ENCODE measurements at regions not wholly inside any gene's neighbourhood (a gene's known extent, or its start where the extent isn't known, plus 50 kb on each side); places are given as distances from the start of the nearest gene placed in this dataset.

DNA sequence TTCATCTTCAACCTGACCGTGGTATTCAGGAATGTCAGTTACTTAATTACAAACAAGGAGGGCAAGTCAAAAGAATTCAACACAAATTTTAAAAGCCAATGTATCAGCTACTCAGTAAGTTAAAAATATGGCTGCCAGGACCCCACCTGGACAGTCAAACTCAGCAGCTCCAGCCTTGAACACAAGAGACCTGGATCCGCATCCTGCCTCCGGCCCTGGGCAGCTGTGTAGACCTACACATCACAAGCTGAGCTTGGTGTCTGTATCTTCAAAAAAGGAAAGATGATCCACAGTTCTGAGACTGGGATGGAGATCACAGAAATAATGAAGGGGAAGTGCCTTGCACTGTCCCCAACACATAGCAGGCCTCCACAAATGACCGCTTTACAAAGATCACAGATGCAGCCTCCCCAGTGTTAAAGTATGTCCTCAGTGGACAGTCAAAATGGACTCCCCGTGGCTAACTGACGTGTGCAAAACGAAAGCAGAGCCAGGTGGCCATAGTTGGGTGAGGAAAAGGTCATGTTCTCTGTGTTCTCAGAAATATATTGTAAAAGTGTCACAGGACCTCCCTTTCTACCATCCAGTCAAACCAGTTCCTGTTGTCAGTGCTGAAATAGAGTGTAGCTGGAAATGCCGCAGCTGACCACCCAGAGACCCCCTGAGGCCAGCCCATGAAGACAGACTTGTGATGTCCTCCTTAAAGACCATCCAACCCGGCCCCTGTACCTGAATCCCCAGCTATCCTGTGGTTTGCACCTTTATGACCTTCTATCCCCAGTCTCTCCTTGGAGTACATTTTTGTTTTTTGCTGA, 168.5 kb upstream of the NSMCE3 start:
- Mint-ChIP-seq H3K36me3 (no peaks in the 10 kb centered on the region), H3K27ac (no peak overlapping the region), H3K4me1 (no peaks in the 10 kb centered on the region), H3K27me3 (peaks cover 3 to 20% of the 10 kb centered on the region in 2 donors), H3K4me3 (no peak overlapping the region), H3K9me3 (peaks cover 4% of the 10 kb centered on the region in 2 donors)
- DNase-seq (no peak), ATAC-seq (replicated peaks) (no peak)

GRCh38 chr15:29435811-29436210, 166.2 kb upstream of the NSMCE3 start:
- Mint-ChIP-seq H3K36me3 (no peaks in the 10 kb centered on the region), H3K4me1 (no peaks in the 10 kb centered on the region), H3K27ac (no peak overlapping the region), H3K9me3 (peaks cover 3 to 4% of the 10 kb centered on the region in 2 donors), H3K27me3 (peaks cover 7 to 25% of the 10 kb centered on the region in 2 donors), H3K4me3 (no peak overlapping the region)
- DNase-seq = no peak
- no peak for ATAC-seq (replicated peaks)

- no peaks in the 10 kb centered on the region for H3K36me3 Mint-ChIP-seq
- DNase-seq = no peak
- ATAC-seq (replicated peaks) = no peak
- H3K27me3 Mint-ChIP-seq = peaks cover 7 to 25% of the 10 kb centered on the region in 2 donors
- no peaks in the 10 kb centered on the region for H3K4me1 Mint-ChIP-seq
- no peak overlapping the region for H3K27ac Mint-ChIP-seq
- H3K9me3 Mint-ChIP-seq = no peaks in the 10 kb centered on the region
- H3K4me3 Mint-ChIP-seq = no peak overlapping the region
These were observed 164.7 kb upstream of the NSMCE3 start for GRCh38 chr15:29434280-29434679.

- DNase-seq (no peak), ATAC-seq (replicated peaks) (no peak)
- no peaks in the 10 kb centered on the region for H3K9me3 Mint-ChIP-seq
- peaks cover 7 to 25% of the 10 kb centered on the region in 2 donors for H3K27me3 Mint-ChIP-seq
- no peak overlapping the region for H3K27ac Mint-ChIP-seq
- H3K4me3 Mint-ChIP-seq = no peak overlapping the region
- no peaks in the 10 kb centered on the region for H3K36me3 Mint-ChIP-seq
- H3K4me1 Mint-ChIP-seq = no peaks in the 10 kb centered on the region
These were observed 164.1 kb upstream of the NSMCE3 start for GRCh38 chr15:29433507-29434248.

DNA sequence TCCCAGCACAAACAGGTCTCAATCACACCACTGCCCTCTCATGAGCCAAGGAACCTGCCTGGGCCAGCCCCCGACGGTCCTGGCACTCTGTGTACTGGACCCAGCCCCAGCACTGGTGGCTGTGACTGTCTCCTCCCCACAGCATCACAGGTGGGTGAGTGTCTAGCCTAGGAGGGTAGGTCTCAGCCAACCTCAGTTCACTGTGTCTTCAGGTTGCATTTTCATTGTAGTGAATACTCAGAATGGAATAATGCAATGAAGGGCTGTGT, 163.4 kb upstream of the NSMCE3 start:
- Mint-ChIP-seq H3K4me1 (no peaks in the 10 kb centered on the region), H3K9me3 (no peaks in the 10 kb centered on the region), H3K36me3 (no peaks in the 10 kb centered on the region), H3K27ac (no peak overlapping the region), H3K4me3 (no peak overlapping the region), H3K27me3 (peaks cover 7 to 25% of the 10 kb centered on the region in 2 donors)
- DNase-seq = no peak
- ATAC-seq (replicated peaks) = no peak

DNA sequence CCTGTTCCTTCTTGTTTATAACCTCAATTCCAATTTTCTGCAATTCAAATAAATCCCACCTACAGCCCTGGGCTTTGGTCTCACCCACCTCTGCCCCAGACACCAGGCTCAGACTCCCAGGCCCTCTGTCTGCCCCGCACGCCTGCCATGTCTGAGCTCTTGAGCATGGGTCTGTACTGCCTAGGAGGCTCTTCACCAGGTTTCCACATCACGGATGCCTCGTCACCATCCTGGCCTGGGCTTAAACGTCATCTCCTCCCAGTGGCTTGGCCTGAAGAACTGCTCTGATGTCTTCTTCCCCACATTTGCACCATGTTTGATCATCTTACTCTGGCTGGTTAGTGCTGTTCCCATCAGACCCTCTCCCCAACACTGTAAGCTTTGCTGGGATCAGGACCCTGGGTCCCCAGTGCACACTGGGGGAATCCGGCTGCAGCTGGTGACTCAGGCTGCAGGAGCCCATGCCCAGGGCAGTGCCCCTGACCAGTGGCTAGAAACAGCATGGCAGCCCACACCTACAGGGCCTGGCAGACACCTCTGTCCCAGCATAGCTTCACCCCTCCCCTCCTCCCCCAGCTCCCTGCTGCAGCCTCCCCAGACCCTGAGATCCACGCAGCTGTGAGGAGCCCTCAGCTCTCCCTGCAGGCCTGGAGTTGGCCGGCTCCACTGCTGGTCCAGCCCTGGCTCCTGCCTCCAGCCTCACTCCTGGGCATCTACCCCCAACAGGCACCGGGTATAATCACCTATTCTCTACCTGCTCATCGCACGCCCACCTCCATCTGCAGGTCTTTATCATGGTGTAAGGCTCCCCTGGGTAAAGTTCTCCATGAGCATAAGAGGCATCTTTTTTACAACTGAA, 162.8 kb upstream of the NSMCE3 start:
- ATAC-seq (replicated peaks) (no peak), DNase-seq (no peak)
- Mint-ChIP-seq H3K27ac (no peak overlapping the region), H3K36me3 (no peaks in the 10 kb centered on the region), H3K27me3 (peaks cover 7 to 25% of the 10 kb centered on the region in 2 donors), H3K4me1 (no peaks in the 10 kb centered on the region), H3K4me3 (no peak overlapping the region), H3K9me3 (peaks cover 0 to 2% of the 10 kb centered on the region in 2 donors)

DNA sequence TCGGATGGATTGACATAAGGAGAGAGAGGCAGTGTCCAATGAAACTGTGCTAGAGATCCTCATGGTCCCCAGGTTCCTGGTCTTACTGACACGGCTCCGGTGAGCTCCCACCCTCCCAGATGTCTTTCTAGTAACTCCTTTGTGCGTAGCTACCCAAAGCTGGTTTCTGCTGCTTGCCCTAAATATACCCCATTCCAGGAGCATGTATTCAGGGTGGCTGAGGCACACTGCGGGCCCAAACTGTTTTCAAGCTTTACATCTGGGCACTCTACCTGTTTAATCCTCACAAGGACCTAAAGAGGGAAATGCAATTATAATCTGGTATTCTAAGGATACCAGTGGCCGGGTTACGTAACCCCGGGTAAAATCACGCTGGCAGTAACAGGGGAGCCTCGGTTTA, 161.2 kb upstream of the NSMCE3 start:
- ATAC-seq (replicated peaks) (no peak), DNase-seq (no peak)
- Mint-ChIP-seq H3K4me3 (no peak overlapping the region), H3K36me3 (no peaks in the 10 kb centered on the region), H3K27me3 (peaks cover 7 to 25% of the 10 kb centered on the region in 2 donors), H3K4me1 (no peaks in the 10 kb centered on the region), H3K27ac (no peak overlapping the region), H3K9me3 (peaks cover 0 to 2% of the 10 kb centered on the region in 2 donors)

- H3K4me1 Mint-ChIP-seq = no peaks in the 10 kb centered on the region
- H3K4me3 Mint-ChIP-seq = no peak overlapping the region
- no peak for ATAC-seq (replicated peaks)
- H3K27me3 Mint-ChIP-seq = peaks cover 7 to 24% of the 10 kb centered on the region in 2 donors
- H3K27ac Mint-ChIP-seq = no peak overlapping the region
- H3K9me3 Mint-ChIP-seq = peaks cover 0 to 3% of the 10 kb centered on the region in 2 donors
- no peak for DNase-seq
- no peaks in the 10 kb centered on the region for H3K36me3 Mint-ChIP-seq
These were observed 160.5 kb upstream of the NSMCE3 start for GRCh38 chr15:29430124-29430523.

- H3K36me3 Mint-ChIP-seq = no peaks in the 10 kb centered on the region
- DNase-seq (no peak), ATAC-seq (replicated peaks) (no peak)
- H3K4me1 Mint-ChIP-seq = no peaks in the 10 kb centered on the region
- H3K27ac Mint-ChIP-seq = no peak overlapping the region
- peaks cover 7 to 18% of the 10 kb centered on the region in 2 donors for H3K27me3 Mint-ChIP-seq
- H3K4me3 Mint-ChIP-seq = no peak overlapping the region
- H3K9me3 Mint-ChIP-seq = peaks cover under 1 to 5% of the 10 kb centered on the region in 2 donors
These were observed 160.0 kb upstream of the NSMCE3 start for GRCh38 chr15:29429584-29429983.

GRCh38 chr15:29428925-29429573, 159.4 kb upstream of the NSMCE3 start:
- ATAC-seq (replicated peaks) = no peak
- H3K4me1 Mint-ChIP-seq = no peaks in the 10 kb centered on the region
- no peak overlapping the region for H3K4me3 Mint-ChIP-seq
- H3K9me3 Mint-ChIP-seq = peaks cover 4 to 7% of the 10 kb centered on the region in 2 donors
- DNase-seq = no peak
- no peaks in the 10 kb centered on the region for H3K36me3 Mint-ChIP-seq
- peaks cover 7 to 13% of the 10 kb centered on the region in 2 donors for H3K27me3 Mint-ChIP-seq
- no peak overlapping the region for H3K27ac Mint-ChIP-seq

- Mint-ChIP-seq H3K4me3 (no peak overlapping the region), H3K27ac (no peak overlapping the region), H3K27me3 (no peaks in the 10 kb centered on the region), H3K9me3 (peaks cover 4 to 10% of the 10 kb centered on the region in 2 donors), H3K36me3 (no peaks in the 10 kb centered on the region), H3K4me1 (no peaks in the 10 kb centered on the region)
- ATAC-seq (replicated peaks) (no peak), DNase-seq (no peak)
These were observed 156.2 kb upstream of the NSMCE3 start for GRCh38 chr15:29425864-29426263.

- Mint-ChIP-seq H3K27me3 (no peaks in the 10 kb centered on the region), H3K27ac (no peak overlapping the region), H3K36me3 (no peaks in the 10 kb centered on the region), H3K4me1 (no peaks in the 10 kb centered on the region), H3K9me3 (peaks cover 4 to 10% of the 10 kb centered on the region in 2 donors), H3K4me3 (no peak overlapping the region)
- DNase-seq = no peak
- peak in 1 of 2 donors; percentile 23 for ATAC-seq (replicated peaks)
These were observed 154.5 kb upstream of the NSMCE3 start for GRCh38 chr15:29424118-29424517.

GRCh38 chr15:29422606-29423005, 153.0 kb upstream of the NSMCE3 start:
- DNase-seq = no peak
- Mint-ChIP-seq H3K27ac (no peak overlapping the region), H3K27me3 (no peaks in the 10 kb centered on the region), H3K36me3 (no peaks in the 10 kb centered on the region), H3K4me1 (no peaks in the 10 kb centered on the region), H3K4me3 (no peak overlapping the region), H3K9me3 (peaks cover 4 to 10% of the 10 kb centered on the region in 2 donors)
- no peak for ATAC-seq (replicated peaks)

- H3K9me3 Mint-ChIP-seq = peaks cover 4 to 9% of the 10 kb centered on the region in 2 donors
- H3K4me1 Mint-ChIP-seq = no peaks in the 10 kb centered on the region
- DNase-seq (no peak), ATAC-seq (replicated peaks) (no peak)
- no peaks in the 10 kb centered on the region for H3K36me3 Mint-ChIP-seq
- H3K27me3 Mint-ChIP-seq = no peaks in the 10 kb centered on the region
- no peak overlapping the region for H3K27ac Mint-ChIP-seq
- H3K4me3 Mint-ChIP-seq = no peak overlapping the region
These were observed 150.6 kb upstream of the NSMCE3 start for GRCh38 chr15:29420188-29420587.
